DND-41 (cell line): ENCODE measurements at regions not wholly inside any gene's neighbourhood (a gene's known extent, or its start where the extent isn't known, plus 50 kb on each side); places are given as distances from the start of the nearest gene placed in this dataset.

Source experiments
- CTCF ChIP-seq: IDR thresholded peaks from 2 replicates; pipeline ENCODE4 v1.5.1; 2012; ENCODE audit warnings: borderline replicate concordance, low read length, moderate library complexity, mild to moderate bottlenecking; ENCODE audit not compliant: poor library complexity, severe bottlenecking; ENCODE audit errors: extremely low read depth
- EZH2 ChIP-seq: IDR thresholded peaks from 3 replicates; pipeline ENCODE4 v1.6.1; 2012; ENCODE audit warnings: borderline replicate concordance, low read depth, mild to moderate bottlenecking, moderate library complexity, low read length, inconsistent platforms; ENCODE audit not compliant: severe bottlenecking

GRCh38 chr4:175325230-175325629, 407.1 kb downstream of the ADAM29 start:
- no peak for TF ChIP-seq CTCF
- TF ChIP-seq EZH2 = no peak
